GM18498 (cell line): ENCODE measurements at regions not wholly inside any gene's neighbourhood (a gene's known extent, or its start where the extent isn't known, plus 50 kb on each side); places are given as distances from the start of the nearest gene placed in this dataset.
"Not testable (repeated sequence)": the region's sequence is repeated elsewhere in the genome, so short reads cannot be mapped to it uniquely, and the experiment has no call there.

ENCODE experiments used
- ATAC-seq: cut with Tn5 transposase; IDR thresholded peaks from one replicate; pipeline ENCODE4 v1.9.1; 2021; ENCODE audit warnings: mild to moderate bottlenecking, moderate library complexity; ENCODE audit not compliant: unreplicated experiment

GRCh38 chr13:111064661-111065060 lies 50.4 kb upstream of the ARHGEF7 start:
- no peak for ATAC-seq

GRCh38 chr13:111062966-111063365 lies 52.1 kb upstream of the ARHGEF7 start:
- ATAC-seq, result no peak

- no peak for ATAC-seq
Measured at GRCh38 chr13:111062305-111062704, 52.8 kb upstream of the ARHGEF7 start.

GRCh38 chr13:111061358-111062045 lies 53.6 kb upstream of the ARHGEF7 start:
- no peak for ATAC-seq

- ATAC-seq, result no peak
Measured at GRCh38 chr13:111060237-111060919, 54.7 kb upstream of the ARHGEF7 start.

GRCh38 chr13:111058796-111059506 lies 56.2 kb upstream of the ARHGEF7 start:
- no peak for ATAC-seq

GRCh38 chr13:111058339-111058738 lies 56.8 kb upstream of the ARHGEF7 start:
- ATAC-seq, result not testable (repeated sequence)

- not testable (repeated sequence) for ATAC-seq
Measured at GRCh38 chr13:111051726-111052232, 63.3 kb upstream of the ARHGEF7 start.

- ATAC-seq, result no peak
Measured at GRCh38 chr13:111051041-111051725, 63.9 kb upstream of the ARHGEF7 start.

GRCh38 chr13:111050539-111050879 lies 64.6 kb upstream of the ARHGEF7 start:
- no peak for ATAC-seq

- no peak for ATAC-seq
Measured at GRCh38 chr13:111049791-111050538, 65.1 kb upstream of the ARHGEF7 start.

- ATAC-seq, result no peak
Measured at GRCh38 chr13:111048387-111048786, 66.7 kb upstream of the ARHGEF7 start.

GRCh38 chr13:111047326-111047725 lies 67.8 kb upstream of the ARHGEF7 start:
- ATAC-seq, result no peak

- peak; percentile 74 for ATAC-seq
Measured at GRCh38 chr13:111046590-111047141, 68.4 kb upstream of the ARHGEF7 start.

- ATAC-seq, result no peak
Measured at GRCh38 chr13:111045170-111045569, 69.9 kb upstream of the ARHGEF7 start.

GRCh38 chr13:111044087-111044830 lies 70.9 kb upstream of the ARHGEF7 start:
- no peak for ATAC-seq

GRCh38 chr13:111043575-111043982 lies 71.5 kb upstream of the ARHGEF7 start:
- no peak for ATAC-seq

GRCh38 chr13:111042661-111043226 lies 72.4 kb upstream of the ARHGEF7 start:
- no peak for ATAC-seq

- ATAC-seq, result no peak
Measured at GRCh38 chr13:111040830-111041229, 74.3 kb upstream of the ARHGEF7 start.
